HepG2 (cell line): ENCODE measurements at regions not wholly inside any gene's neighbourhood (a gene's known extent, or its start where the extent isn't known, plus 50 kb on each side); places are given as distances from the start of the nearest gene placed in this dataset.

Source experiments
- ATAD3A ChIP-seq: sonication (generic); formaldehyde crosslinking; IDR thresholded peaks from 2 replicates; pipeline ENCODE4 v1.4.0; 2020; ENCODE audit warnings: missing genetic modification reagents
- ATF6 ChIP-seq: sonication (generic); formaldehyde crosslinking; conservative IDR thresholded peaks from 2 replicates; pipeline ENCODE4 v1.4.0; 2020; ENCODE audit warnings: missing genetic modification reagents
- GZF1 ChIP-seq: sonication (generic); formaldehyde crosslinking; IDR thresholded peaks from 2 replicates; pipeline ENCODE4 v1.5.1; 2020; ENCODE audit warnings: mild to moderate bottlenecking, missing genetic modification reagents
- HNF4G ChIP-seq, 2 experiments: sonication (generic) in 1 of 2; formaldehyde crosslinking in 1 of 2; IDR thresholded peaks; 2 replicates each; pipeline versions ENCODE4 v1.4.0 to v1.6.1; 2011 to 2020; ENCODE audit warnings: borderline replicate concordance in 2 of 2, low read depth in 2 of 2, mild to moderate bottlenecking in 2 of 2, low read length in 1 of 2, missing genetic modification reagents in 1 of 2, moderate library complexity in 1 of 2
- LCORL ChIP-seq, 2 experiments: fragments of 450-650 bp in 1 of 2; sonication (generic) in 1 of 2; formaldehyde crosslinking in 1 of 2; IDR thresholded peaks; 2 replicates each; pipeline versions ENCODE4 v1.5.0 to v1.6.1; 2017 to 2020; ENCODE audit warnings: antibody characterized with exemption in 1 of 2, missing genetic modification reagents in 1 of 2
- NCOR1 ChIP-seq: fragments of 200-600 bp; sonication (generic); IDR thresholded peaks from 2 replicates; pipeline ENCODE4 v1.7.0; 2017; ENCODE audit warnings: antibody characterized with exemption, low read length, borderline replicate concordance
- POLR2A ChIP-seq, 2 experiments: IDR thresholded peaks; 2 replicates each; pipeline ENCODE4 v1.6.1; 2011; ENCODE audit warnings: low read depth in 2 of 2, low read length in 2 of 2, mild to moderate bottlenecking in 1 of 2, moderate library complexity in 1 of 2; ENCODE audit not compliant: insufficient read depth in 1 of 2
- PPARG ChIP-seq: conservative IDR thresholded peaks from 2 replicates; pipeline ENCODE4 v1.6.1; 2016; ENCODE audit warnings: missing biosample characterization, missing genetic modification reagents
- YY1 ChIP-seq: IDR thresholded peaks from 2 replicates; pipeline ENCODE4 v1.6.1; 2011; ENCODE audit warnings: low read length, low read depth, moderate library complexity, mild to moderate bottlenecking; ENCODE audit not compliant: insufficient read depth, insufficient replicate concordance
- ZFP82 ChIP-seq: sonication (generic); formaldehyde crosslinking; IDR thresholded peaks from 2 replicates; pipeline ENCODE4 v1.5.1; 2020; ENCODE audit warnings: mild to moderate bottlenecking, missing genetic modification reagents, borderline replicate concordance
- ZNF343 ChIP-seq: sonication (generic); formaldehyde crosslinking; IDR thresholded peaks from 2 replicates; pipeline ENCODE4 v1.4.0; 2020; ENCODE audit warnings: mild to moderate bottlenecking, missing genetic modification reagents
- ZNF629 ChIP-seq: sonication (generic); formaldehyde crosslinking; conservative IDR thresholded peaks from 2 replicates; pipeline ENCODE4 v1.5.0; 2020; ENCODE audit warnings: missing genetic modification reagents
- TF ChIP-seq, protein P1 (sequence below): sonication (generic); formaldehyde crosslinking; IDR thresholded peaks from 2 replicates; pipeline ENCODE4 v1.5.0; 2020; ENCODE audit warnings: mild to moderate bottlenecking, missing genetic modification reagents, moderate library complexity

- no peak for TF ChIP-seq LCORL (IDR thresholded peaks at IDR 0.05)
- no peak for TF ChIP-seq LCORL (CRISPR knock-in tag; IDR thresholded peaks at IDR 0.05)
- TF ChIP-seq ATF6, result no peak
- TF ChIP-seq ZFP82 (CRISPR knock-in tag), result no peak
- TF ChIP-seq POLR2A (IDR thresholded peaks at IDR 0.05; ENCODE audit: insufficient read depth in 1 of 2, low read depth in 2 of 2, low read length in 2 of 2), result no peak
- no peak for TF ChIP-seq ZNF343 (CRISPR knock-in tag)
- no peak for TF ChIP-seq PPARG (CRISPR knock-in tag)
- TF ChIP-seq YY1, result no peak
- no peak for TF ChIP-seq NCOR1
- TF ChIP-seq ZNF629 (CRISPR knock-in tag), result no peak
- TF ChIP-seq, protein P1, sequence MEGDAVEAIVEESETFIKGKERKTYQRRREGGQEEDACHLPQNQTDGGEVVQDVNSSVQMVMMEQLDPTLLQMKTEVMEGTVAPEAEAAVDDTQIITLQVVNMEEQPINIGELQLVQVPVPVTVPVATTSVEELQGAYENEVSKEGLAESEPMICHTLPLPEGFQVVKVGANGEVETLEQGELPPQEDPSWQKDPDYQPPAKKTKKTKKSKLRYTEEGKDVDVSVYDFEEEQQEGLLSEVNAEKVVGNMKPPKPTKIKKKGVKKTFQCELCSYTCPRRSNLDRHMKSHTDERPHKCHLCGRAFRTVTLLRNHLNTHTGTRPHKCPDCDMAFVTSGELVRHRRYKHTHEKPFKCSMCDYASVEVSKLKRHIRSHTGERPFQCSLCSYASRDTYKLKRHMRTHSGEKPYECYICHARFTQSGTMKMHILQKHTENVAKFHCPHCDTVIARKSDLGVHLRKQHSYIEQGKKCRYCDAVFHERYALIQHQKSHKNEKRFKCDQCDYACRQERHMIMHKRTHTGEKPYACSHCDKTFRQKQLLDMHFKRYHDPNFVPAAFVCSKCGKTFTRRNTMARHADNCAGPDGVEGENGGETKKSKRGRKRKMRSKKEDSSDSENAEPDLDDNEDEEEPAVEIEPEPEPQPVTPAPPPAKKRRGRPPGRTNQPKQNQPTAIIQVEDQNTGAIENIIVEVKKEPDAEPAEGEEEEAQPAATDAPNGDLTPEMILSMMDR, result no peak
- TF ChIP-seq ATAD3A (CRISPR knock-in tag), result no peak
- TF ChIP-seq HNF4G (IDR thresholded peaks at IDR 0.05; ENCODE audit: borderline replicate concordance, low read depth, low read length), result no peak
- TF ChIP-seq HNF4G (CRISPR knock-in tag; IDR thresholded peaks at IDR 0.05; ENCODE audit: borderline replicate concordance, low read depth), result no peak
- TF ChIP-seq GZF1 (CRISPR knock-in tag), result no peak
Observed at GRCh38 chr2:122029456-122029855, 274.0 kb downstream of the TSN start.
